H1 (cell line): ENCODE measurements at regions not wholly inside any gene's neighbourhood (a gene's known extent, or its start where the extent isn't known, plus 50 kb on each side); places are given as distances from the start of the nearest gene placed in this dataset.

Experiments
- CTCF ChIA-PET: fragments of 300-600 bp; sonication (Branson Sonifier 250); formaldehyde crosslinking; loops from one replicate; lab custom pipeline; 2021; ENCODE audit not compliant: partially characterized antibody; lab: Charles Lee
- POLR2A ChIA-PET: fragments of 300-600 bp; sonication (Branson Sonifier 250); formaldehyde crosslinking; loops from one replicate; lab custom pipeline; 2021; ENCODE audit warnings: inconsistent platforms; ENCODE audit not compliant: partially characterized antibody; lab: Charles Lee
- DNase-seq, 2 experiments: peaks; one replicate each; pipeline versions ENCODE4 v3.0.0 to v3.0.0-alpha.2; 2010 to 2022; ENCODE audit warnings: low spot score in 2 of 2, low read depth in 1 of 2, mixed read lengths in 1 of 2
- FAIRE-seq: peaks from 2 replicates; lab custom pipeline; 2011; peaks lifted over from hg19 to GRCh38; lab: Jason Lieb, UNC
- H2AFZ ChIP-seq: 2 replicates; pipeline ENCODE4 v1.8.1; 2012; ENCODE audit warnings: low read length, inconsistent platforms
- H2AK5ac ChIP-seq: 2 replicates; pipeline ENCODE4 v1.6.1; 2013; ENCODE audit warnings: low read depth, low read length
- H2BK120ac ChIP-seq: replicated peaks from 2 replicates; pipeline ENCODE3; 2013; ENCODE audit warnings: low read depth, low read length, inconsistent platforms
- H2BK12ac ChIP-seq: 2 replicates; pipeline ENCODE4 v1.6.1; 2013; ENCODE audit warnings: low read depth, low read length
- H2BK15ac ChIP-seq: 2 replicates; pipeline ENCODE4 v1.6.1; 2013; ENCODE audit warnings: low read length
- H2BK20ac ChIP-seq: 2 replicates; pipeline ENCODE4 v1.6.1; 2013; ENCODE audit warnings: low read length
- H2BK5ac ChIP-seq: 2 replicates; pipeline ENCODE4 v1.6.1; 2013; ENCODE audit warnings: low read depth, low read length
- H3K14ac ChIP-seq: 2 replicates; pipeline ENCODE4 v1.6.1; 2013; ENCODE audit warnings: inconsistent platforms; ENCODE audit not compliant: insufficient read length
- H3K18ac ChIP-seq: 2 replicates; pipeline ENCODE4 v1.6.1; 2013; ENCODE audit warnings: low read length; ENCODE audit errors: extremely low read depth
- H3K23ac ChIP-seq: 2 replicates; pipeline ENCODE4 v1.6.1; 2013; ENCODE audit warnings: inconsistent platforms; ENCODE audit not compliant: insufficient read length
- H3K23me2 ChIP-seq: 2 replicates; pipeline ENCODE4 v1.6.1; 2013; ENCODE audit warnings: low read depth, low read length
- H3K27ac ChIP-seq: 2 replicates; pipeline ENCODE4 v1.6.1; 2011; ENCODE audit warnings: low read depth, low read length, inconsistent platforms
- H3K27me3 ChIP-seq, 4 experiments: replicated peaks in 1 of 4; 1 replicate in 1 of 4; 2 replicates in 3 of 4; pipeline versions ENCODE4 v1.6.1 to v1.8.1; 2011 to 2013; ENCODE audit warnings: low read length in 3 of 4, mild to moderate bottlenecking in 3 of 4, inconsistent platforms in 2 of 4, mixed read lengths in 2 of 4, moderate library complexity in 1 of 4; ENCODE audit not compliant: control insufficient read depth in 3 of 4, insufficient read depth in 3 of 4; ENCODE audit errors: extremely low read depth in 1 of 4
- H3K36me3 ChIP-seq, 4 experiments: 2 replicates each; pipeline versions ENCODE4 v1.6.1 to v1.8.1; 2011 to 2013; ENCODE audit warnings: mild to moderate bottlenecking in 4 of 4, low read length in 3 of 4, moderate library complexity in 2 of 4, control low read depth in 1 of 4, inconsistent platforms in 1 of 4; ENCODE audit not compliant: insufficient read depth in 4 of 4, control insufficient read depth in 2 of 4
- H3K4ac ChIP-seq: replicated peaks from 2 replicates; pipeline ENCODE3; 2013; ENCODE audit warnings: low read length, low read depth, mixed read lengths, inconsistent platforms; ENCODE audit not compliant: insufficient read length
- H3K4me1 ChIP-seq, 4 experiments: replicated peaks in 1 of 4; 1 replicate in 1 of 4; 2 replicates in 3 of 4; pipeline versions ENCODE4 v1.6.1 to v1.8.1; 2011 to 2013; ENCODE audit warnings: low read length in 3 of 4, inconsistent platforms in 2 of 4, mixed read lengths in 1 of 4; ENCODE audit not compliant: insufficient read depth in 4 of 4, control insufficient read depth in 3 of 4
- H3K4me2 ChIP-seq, 2 experiments: 2 replicates each; pipeline versions ENCODE4 v1.6.1 to v1.8.1; 2011 to 2013; ENCODE audit warnings: low read depth in 2 of 2, low read length in 2 of 2, control low read depth in 1 of 2, inconsistent platforms in 1 of 2, mild to moderate bottlenecking in 1 of 2; ENCODE audit not compliant: insufficient read depth in 1 of 2
- H3K4me3 ChIP-seq, 4 experiments: fragments of 200-600, 300-600 bp in 1 of 4; sonication (generic), shearing (Covaris generic), sonication (Bioruptor Twin) in 1 of 4; 2 replicates each; pipeline versions ENCODE4 v1.5.1 to v1.8.1; 2011 to 2016; ENCODE audit warnings: low read length in 4 of 4, low read depth in 3 of 4, control low read depth in 2 of 4, inconsistent platforms in 2 of 4, mild to moderate bottlenecking in 2 of 4, mixed read lengths in 1 of 4, moderate library complexity in 1 of 4; ENCODE audit not compliant: insufficient read depth in 2 of 4; ENCODE audit errors: extremely low read depth in 1 of 4
- H3K56ac ChIP-seq: replicated peaks from 2 replicates; pipeline ENCODE3; 2013; ENCODE audit warnings: low read depth, mild to moderate bottlenecking, mixed read lengths, low read length, inconsistent platforms; ENCODE audit not compliant: insufficient read length
- H3K79me1 ChIP-seq: 2 replicates; pipeline ENCODE4 v1.6.1; 2013; ENCODE audit warnings: low read depth, low read length, control low read depth
- H3K79me2 ChIP-seq, 2 experiments: 2 replicates each; pipeline versions ENCODE4 v1.6.1 to v1.8.1; 2012 to 2013; ENCODE audit warnings: low read length in 2 of 2, mild to moderate bottlenecking in 2 of 2, inconsistent platforms in 1 of 2; ENCODE audit not compliant: insufficient read depth in 2 of 2, control insufficient read depth in 1 of 2
- H3K9ac ChIP-seq, 4 experiments: replicated peaks in 1 of 4; 1 replicate in 1 of 4; 2 replicates in 3 of 4; pipeline versions ENCODE4 v1.6.1 to v1.8.1; 2011 to 2013; ENCODE audit warnings: low read depth in 3 of 4, low read length in 3 of 4, control low read depth in 2 of 4, mild to moderate bottlenecking in 2 of 4, moderate library complexity in 2 of 4, inconsistent platforms in 1 of 4; ENCODE audit errors: extremely low read depth in 1 of 4
- H3K9me3 ChIP-seq, 2 experiments: 2 replicates each; pipeline versions ENCODE4 v1.6.1 to v1.8.1; 2012 to 2013; ENCODE audit warnings: mild to moderate bottlenecking in 2 of 2, moderate library complexity in 2 of 2, control low read depth in 1 of 2, inconsistent platforms in 1 of 2, low read depth in 1 of 2, low read length in 1 of 2, mixed read lengths in 1 of 2; ENCODE audit not compliant: insufficient read depth in 2 of 2
- H4K20me1 ChIP-seq, 2 experiments: replicated peaks in 1 of 2; 2 replicates each; pipeline versions ENCODE3 to v1.8.1; 2011 to 2013; ENCODE audit warnings: inconsistent platforms in 2 of 2, low read length in 2 of 2, mild to moderate bottlenecking in 1 of 2; ENCODE audit not compliant: insufficient read depth in 2 of 2, control insufficient read depth in 1 of 2
- H4K5ac ChIP-seq: 2 replicates; pipeline ENCODE4 v1.6.1; 2013; ENCODE audit warnings: low read length, low read depth, mixed read lengths, inconsistent platforms; ENCODE audit not compliant: insufficient read length
- H4K8ac ChIP-seq: 2 replicates; pipeline ENCODE4 v1.8.0; 2013; ENCODE audit warnings: mild to moderate bottlenecking, moderate library complexity, low read length, inconsistent platforms; ENCODE audit not compliant: insufficient read depth; ENCODE audit errors: extremely low read depth
- H4K91ac ChIP-seq: replicated peaks from 2 replicates; pipeline ENCODE3; 2013; ENCODE audit warnings: low read length, mixed read lengths, inconsistent platforms; ENCODE audit not compliant: insufficient read length
- ASH2L ChIP-seq: fragments of 200-600, 300-600 bp; sonication (generic); IDR thresholded peaks from one replicate; pipeline ENCODE4 v1.7.1; 2017; ENCODE audit warnings: low read length
- BACH1 ChIP-seq: IDR thresholded peaks from 2 replicates; pipeline ENCODE4 v1.6.1; 2012; ENCODE audit warnings: low read length, improper control_type of control experiment
- CBX5 ChIP-seq: fragments of 300-800, 300-1000 bp; sonication (generic); IDR thresholded peaks from 2 replicates; pipeline ENCODE4 v1.7.1; 2016; ENCODE audit warnings: antibody characterized with exemption, low read length, low read depth
- EGR1 ChIP-seq: IDR thresholded peaks from 2 replicates; pipeline ENCODE4 v1.6.1; 2011; ENCODE audit warnings: low read depth, low read length, borderline replicate concordance
- GTF2F1 ChIP-seq: IDR thresholded peaks from 2 replicates; pipeline ENCODE4 v1.6.1; 2012; ENCODE audit warnings: low read depth, low read length, improper control_type of control experiment, borderline replicate concordance
- HDAC2 ChIP-seq, 2 experiments: fragments of 300-600 bp in 1 of 2; sonication (generic) in 1 of 2; IDR thresholded peaks; 2 replicates each; pipeline ENCODE4 v1.6.1; 2011 to 2012; ENCODE audit warnings: low read depth in 2 of 2, low read length in 2 of 2, mild to moderate bottlenecking in 2 of 2, moderate library complexity in 2 of 2, borderline replicate concordance in 1 of 2, inconsistent platforms in 1 of 2
- HDAC6 ChIP-seq: IDR thresholded peaks from one replicate; pipeline ENCODE4 v1.7.1; 2012; ENCODE audit warnings: low read depth, mild to moderate bottlenecking, inconsistent platforms, low read length, moderate library complexity
- PHF8 ChIP-seq: fragments of 200-600 bp; sonication (generic); conservative IDR thresholded peaks from 2 replicates; pipeline ENCODE4 v1.7.1; 2012; ENCODE audit warnings: low read depth, mild to moderate bottlenecking, inconsistent platforms, low read length, moderate library complexity
- POLR2A ChIP-seq, 2 experiments: IDR thresholded peaks; 1 replicate in 1 of 2; 2 replicates in 1 of 2; pipeline ENCODE4 v1.6.1; 2011; ENCODE audit warnings: low read depth in 2 of 2, low read length in 2 of 2, mild to moderate bottlenecking in 2 of 2; ENCODE audit errors: control extremely low read depth in 1 of 2
- SAP30 ChIP-seq: fragments of 300-600 bp; sonication (generic); IDR thresholded peaks from 2 replicates; pipeline ENCODE4 v1.7.1; 2012; ENCODE audit warnings: low read length, moderate library complexity, mild to moderate bottlenecking, inconsistent platforms; ENCODE audit not compliant: insufficient read depth, insufficient replicate concordance
- SIN3A ChIP-seq, 2 experiments: IDR thresholded peaks in 1 of 2; conservative IDR thresholded peaks in 1 of 2; 2 replicates each; pipeline ENCODE4 v1.6.1; 2011 to 2012; ENCODE audit warnings: low read length in 2 of 2, improper control_type of control experiment in 1 of 2, low read depth in 1 of 2, mild to moderate bottlenecking in 1 of 2
- WGBS, 2 experiments: shearing (Covaris generic) in 1 of 2; methylation state at CpG; one replicate each; pipeline versions ENCODE4 v1.1.6 to v1.1.7; 2013 to 2015; ENCODE audit warnings: low lambda C conversion rate in 2 of 2, mixed read lengths in 2 of 2, inconsistent platforms in 1 of 2, low coverage in 1 of 2, missing lambda C conversion rate in 1 of 2; ENCODE audit not compliant: insufficient replicate concordance in 2 of 2, insufficient coverage in 1 of 2, insufficient read length in 1 of 2; ENCODE audit errors: extremely low coverage in 1 of 2, missing lambda C conversion rate in 1 of 2; 5-methylcytosine and 5-hydroxymethylcytosine counted together
- TF ChIP-seq, protein P1 (sequence below): IDR thresholded peaks from 2 replicates; pipeline ENCODE4 v1.6.1; 2012; ENCODE audit warnings: inconsistent platforms
- TF ChIP-seq, protein P2 (sequence below): IDR thresholded peaks from 2 replicates; pipeline ENCODE4 v1.6.1; 2011; ENCODE audit warnings: low read depth, mild to moderate bottlenecking, low read length; ENCODE audit not compliant: insufficient read depth

DNA sequence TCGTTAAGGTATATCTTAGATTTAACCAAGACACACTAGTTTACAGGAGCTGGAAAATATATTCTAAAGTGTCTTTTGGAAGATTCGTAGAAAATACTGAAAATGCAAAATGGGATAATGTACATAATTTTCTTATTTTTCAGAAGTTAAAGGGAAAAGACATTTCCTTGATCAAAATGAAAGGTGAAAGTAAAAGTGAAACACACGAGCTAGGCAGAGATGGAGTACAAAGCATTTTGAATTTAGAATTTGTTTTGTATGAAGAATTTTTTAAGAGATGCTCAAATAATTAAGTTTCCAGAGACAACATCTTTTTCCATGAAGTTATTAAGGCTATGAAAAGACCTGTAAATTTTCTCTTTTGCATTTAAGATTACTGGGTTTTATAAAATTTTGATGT, 2192.6 kb upstream of the AGA start:
- Histone ChIP-seq H3K36me3 (no peaks in the 10 kb centered on the region; a peak in 1 of 8 replicates), H3K4ac (no peak overlapping the region), H3K14ac (no peak overlapping the region), H2BK120ac (no peak overlapping the region), H3K9me3 (peaks cover 0 to 12% of the 10 kb centered on the region in 2 experiments; a peak in 2 of 4 replicates), H3K23me2 (no peaks in the 10 kb centered on the region), H3K4me1 (no peaks in the 10 kb centered on the region), H3K4me3 (no peak overlapping the region), H2AK5ac (no peak overlapping the region), H3K9ac (no peak overlapping the region), H2BK5ac (no peak overlapping the region), H3K56ac (no peak overlapping the region), H2BK15ac (no peak overlapping the region), H3K18ac (no peak overlapping the region), H4K8ac (no peak overlapping the region), H2BK20ac (no peak overlapping the region), H3K79me1 (no peaks in the 10 kb centered on the region), H2BK12ac (no peak overlapping the region), H4K91ac (no peak overlapping the region), H3K79me2 (no peaks in the 10 kb centered on the region), H2AFZ (no peak overlapping the region), H4K5ac (no peak overlapping the region), H3K23ac (no peak overlapping the region), H3K27me3 (no peaks in the 10 kb centered on the region), H3K4me2 (no peak overlapping the region), H4K20me1 (no peaks in the 10 kb centered on the region), H3K27ac (no peak overlapping the region)
- DNase-seq (no peak), FAIRE-seq (no peak)
- 87% methylated on average over 3 of the region's 3 CpGs; no CpG with 5 or more reads in 1 of the 2 experiments for WGBS, 2 experiments
- ChIA-PET POLR2A (interaction anchor here (0.6 kb wide), 1 partner anchor 835 kb away, joined by 3 read pairs; no protein-coding TSS in a partner anchor), CTCF (interaction anchor here (0.7 kb wide), 1 partner anchor 9 kb away, joined by 4 read pairs; no protein-coding TSS in a partner anchor)
- no peak for TF ChIP-seq ASH2L
- no peak for TF ChIP-seq HDAC6
- no peak for TF ChIP-seq SAP30
- TF ChIP-seq SIN3A (conservative IDR thresholded peaks at IDR 0.05 in 1 of 2, IDR thresholded peaks at IDR 0.05 in 1 of 2; ENCODE audit: low read depth in 1 of 2, low read length in 2 of 2): no peak
- no peak for TF ChIP-seq PHF8
- TF ChIP-seq, protein P1, sequence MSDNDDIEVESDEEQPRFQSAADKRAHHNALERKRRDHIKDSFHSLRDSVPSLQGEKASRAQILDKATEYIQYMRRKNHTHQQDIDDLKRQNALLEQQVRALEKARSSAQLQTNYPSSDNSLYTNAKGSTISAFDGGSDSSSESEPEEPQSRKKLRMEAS: no peak
- no peak for TF ChIP-seq POLR2A (IDR thresholded peaks at IDR 0.05; ENCODE audit: control extremely low read depth in 1 of 2, low read depth in 2 of 2, low read length in 2 of 2)
- no peak for TF ChIP-seq BACH1
- no peak for TF ChIP-seq HDAC2 (IDR thresholded peaks at IDR 0.05; ENCODE audit: borderline replicate concordance in 1 of 2, low read depth in 2 of 2, low read length in 2 of 2)
- TF ChIP-seq, protein P2, sequence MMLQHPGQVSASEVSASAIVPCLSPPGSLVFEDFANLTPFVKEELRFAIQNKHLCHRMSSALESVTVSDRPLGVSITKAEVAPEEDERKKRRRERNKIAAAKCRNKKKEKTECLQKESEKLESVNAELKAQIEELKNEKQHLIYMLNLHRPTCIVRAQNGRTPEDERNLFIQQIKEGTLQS: no peak
- no peak for TF ChIP-seq GTF2F1
- no peak for TF ChIP-seq EGR1
- TF ChIP-seq CBX5: no peak
